HG02852 (cell line): ENCODE measurements at regions not wholly inside any gene's neighbourhood (a gene's known extent, or its start where the extent isn't known, plus 50 kb on each side); places are given as distances from the start of the nearest gene placed in this dataset.
"Not testable (repeated sequence)": the region's sequence is repeated elsewhere in the genome, so short reads cannot be mapped to it uniquely, and the experiment has no call there.

Experiments used
- ATAC-seq: cut with Tn5 transposase; IDR thresholded peaks from one replicate; pipeline ENCODE4 v1.9.1; 2021; ENCODE audit warnings: mild to moderate bottlenecking, moderate library complexity; ENCODE audit not compliant: unreplicated experiment

- ATAC-seq = not testable (repeated sequence)
Measured at GRCh38 chr10:78444741-78445140, 411.1 kb downstream of the RPS24 start.

- ATAC-seq = no peak
Measured at GRCh38 chr10:78445308-78445707, 411.6 kb downstream of the RPS24 start.

GRCh38 chr10:78448470-78448869, 414.8 kb downstream of the RPS24 start:
- no peak for ATAC-seq

- no peak for ATAC-seq
Measured at GRCh38 chr10:78448994-78449418, 415.3 kb downstream of the RPS24 start.

- ATAC-seq = no peak
Measured at GRCh38 chr10:78449554-78449953, 415.9 kb downstream of the RPS24 start.

GRCh38 chr10:78450239-78450638, 416.6 kb downstream of the RPS24 start:
- ATAC-seq = no peak

GRCh38 chr10:78450807-78451485, 417.3 kb downstream of the RPS24 start:
- ATAC-seq = no peak

GRCh38 chr10:78451592-78451991, 417.9 kb downstream of the RPS24 start:
- no peak for ATAC-seq

- ATAC-seq = no peak
Measured at GRCh38 chr10:78454123-78454645, 420.5 kb downstream of the RPS24 start.

- ATAC-seq = no peak
Measured at GRCh38 chr10:78455236-78455635, 421.6 kb downstream of the RPS24 start.

GRCh38 chr10:78455811-78456210, 422.1 kb downstream of the RPS24 start:
- ATAC-seq = no peak

GRCh38 chr10:78456649-78457400, 423.2 kb downstream of the RPS24 start:
- ATAC-seq = no peak

- no peak for ATAC-seq
Measured at GRCh38 chr10:78457804-78458482, 424.3 kb downstream of the RPS24 start.

GRCh38 chr10:78458983-78459638, 425.4 kb downstream of the RPS24 start:
- ATAC-seq = no peak

- no peak for ATAC-seq
Measured at GRCh38 chr10:78459639-78460037, 426.0 kb downstream of the RPS24 start.

- ATAC-seq = no peak
Measured at GRCh38 chr10:78460204-78460603, 426.5 kb downstream of the RPS24 start.

GRCh38 chr10:78461333-78461732, 427.7 kb downstream of the RPS24 start:
- ATAC-seq = no peak

- ATAC-seq = no peak
Measured at GRCh38 chr10:78462176-78462575, 428.5 kb downstream of the RPS24 start.

- ATAC-seq = no peak
Measured at GRCh38 chr10:78462726-78463228, 429.1 kb downstream of the RPS24 start.

GRCh38 chr10:78464118-78464855, 430.6 kb downstream of the RPS24 start:
- ATAC-seq = no peak
